Naive thymus-derived CD4-positive, alpha-beta T cell (primary cell): ENCODE measurements at regions not wholly inside any gene's neighbourhood (a gene's known extent, or its start where the extent isn't known, plus 50 kb on each side); places are given as distances from the start of the nearest gene placed in this dataset.
A peak's percentile ranks its signal among the peaks of the same experiment; 100 is the strongest.

Experiments used
- ATAC-seq: fragments of 150-1000 bp; cut with Tn5 transposase; 2 replicates; pipeline ENCODE4 v1.10.0; 2021; ENCODE audit warnings: mild to moderate bottlenecking, moderate library complexity
- CTCF ChIA-PET: fragments of 350-600 bp; sonication (Branson Sonifier 250); formaldehyde crosslinking; loops from one replicate; lab custom pipeline; 2021; ENCODE audit warnings: antibody characterized with exemption; lab: Charles Lee
- POLR2A ChIA-PET: fragments of 350-600 bp; sonication (Branson Sonifier 250); formaldehyde crosslinking; loops from one replicate; lab custom pipeline; 2021; ENCODE audit warnings: antibody characterized with exemption, inconsistent platforms; lab: Charles Lee
- DNase-seq, 9 donors: peaks; one replicate each; pipeline versions ENCODE4 v3.0.0 to v3.0.0-alpha.2; 2020 to 2022; ENCODE audit warnings: mixed read lengths in 1 of 9
- H3K27ac ChIP-seq: one replicate; pipeline ENCODE4 v1.7.0; 2013; ENCODE audit warnings: mild to moderate bottlenecking, low read depth, low read length, moderate library complexity
- H3K27me3 ChIP-seq, 2 donors: one replicate each; pipeline ENCODE4 v1.7.0; 2013; ENCODE audit warnings: low read length in 2 of 2, mild to moderate bottlenecking in 2 of 2, moderate library complexity in 2 of 2; ENCODE audit not compliant: control insufficient read depth in 2 of 2, insufficient read depth in 2 of 2
- H3K36me3 ChIP-seq, 3 experiments: 1 replicate in 2 of 3; 2 replicates in 1 of 3; pipeline ENCODE4 v1.7.0; 2013; ENCODE audit warnings: low read length in 3 of 3, mild to moderate bottlenecking in 3 of 3, moderate library complexity in 1 of 3; ENCODE audit not compliant: insufficient read depth in 3 of 3, control insufficient read depth in 2 of 3
- H3K4me1 ChIP-seq, 2 donors: one replicate each; pipeline ENCODE4 v1.7.0; 2013; ENCODE audit warnings: low read length in 2 of 2, mild to moderate bottlenecking in 2 of 2, moderate library complexity in 1 of 2; ENCODE audit not compliant: control insufficient read depth in 2 of 2, insufficient read depth in 2 of 2
- H3K4me3 ChIP-seq: 2 replicates; pipeline ENCODE4 v1.7.0; 2013; ENCODE audit warnings: mild to moderate bottlenecking, low read length
- H3K9me3 ChIP-seq, 3 experiments: 1 replicate in 2 of 3; 2 replicates in 1 of 3; pipeline ENCODE4 v1.7.0; 2013; ENCODE audit warnings: low read length in 3 of 3; ENCODE audit not compliant: control insufficient read depth in 2 of 3
- H3K27ac Mint-ChIP-seq, 9 donors: one replicate each; pipeline ENCODE4 v1.8.0; 2020 to 2022; ENCODE audit warnings: mixed read lengths in 9 of 9, mild to moderate bottlenecking in 8 of 9, moderate library complexity in 5 of 9, inconsistent platforms in 2 of 9
- H3K27me3 Mint-ChIP-seq, 5 donors: one replicate each; pipeline ENCODE4 v1.8.0; 2021 to 2022; ENCODE audit warnings: mixed read lengths in 5 of 5, mild to moderate bottlenecking in 1 of 5
- H3K36me3 Mint-ChIP-seq, 5 donors: one replicate each; pipeline ENCODE4 v1.8.0; 2020 to 2022; ENCODE audit warnings: mixed read lengths in 5 of 5, mild to moderate bottlenecking in 3 of 5, inconsistent platforms in 1 of 5
- H3K4me1 Mint-ChIP-seq, 7 donors: one replicate each; pipeline ENCODE4 v1.8.0; 2020 to 2022; ENCODE audit warnings: mixed read lengths in 7 of 7, mild to moderate bottlenecking in 3 of 7, inconsistent platforms in 1 of 7
- H3K4me3 Mint-ChIP-seq, 10 donors: one replicate each; pipeline ENCODE4 v1.8.0; 2020 to 2022; ENCODE audit warnings: mild to moderate bottlenecking in 10 of 10, mixed read lengths in 10 of 10, moderate library complexity in 6 of 10, inconsistent platforms in 2 of 10
- H3K9me3 Mint-ChIP-seq, 11 donors: one replicate each; pipeline ENCODE4 v1.8.0; 2020 to 2022; ENCODE audit warnings: mixed read lengths in 11 of 11, mild to moderate bottlenecking in 4 of 11, inconsistent platforms in 1 of 11, moderate library complexity in 1 of 11
- intact Hi-C, 2 donors: fragments of 100-400 bp; cut with micrococcal nuclease; formaldehyde crosslinking; loops; one replicate each; pipeline ENCODE4 v1.15.1; 2023

DNA sequence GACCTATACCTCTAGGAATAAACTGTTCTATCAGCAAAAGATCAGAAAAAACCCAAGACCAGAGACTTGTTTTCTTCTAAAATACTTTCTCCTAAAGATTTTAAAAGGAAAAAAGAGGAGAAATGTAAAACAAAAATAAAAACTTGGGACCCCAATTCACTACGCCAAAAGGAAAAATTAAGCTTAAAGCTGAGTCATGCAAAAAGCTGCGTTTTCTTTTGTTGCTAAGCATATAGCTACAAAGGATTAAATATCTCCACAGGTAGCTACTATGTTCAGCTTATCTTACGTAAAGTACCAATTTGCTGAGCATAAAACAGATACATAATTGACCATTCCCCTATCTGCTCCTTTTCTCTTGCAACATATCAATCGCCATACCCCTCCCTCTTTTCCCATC, 950.0 kb upstream of the NXPH2 start:
- Mint-ChIP-seq H3K27ac (no peak overlapping the region), H3K4me3 (no peak overlapping the region), H3K4me1 (no peaks in the 10 kb centered on the region), H3K27me3 (no peaks in the 10 kb centered on the region), H3K36me3 (no peaks in the 10 kb centered on the region), H3K9me3 (peaks cover 0 to 15% (median 3%) of the 10 kb centered on the region in 11 donors)
- H3K36me3 ChIP-seq, result no peaks in the 10 kb centered on the region
- H3K27ac ChIP-seq, result no peak overlapping the region
- H3K4me3 ChIP-seq, result no peak overlapping the region
- CTCF ChIA-PET, result no interaction called here
- H3K27me3 ChIP-seq, result no peaks in the 10 kb centered on the region
- POLR2A ChIA-PET, result no interaction called here
- no peak for DNase-seq
- no peaks in the 10 kb centered on the region for H3K9me3 ChIP-seq
- no peaks in the 10 kb centered on the region for H3K4me1 ChIP-seq
- intact Hi-C loops, result no loop called here
- ATAC-seq, result no peak

GRCh38 chr2:139721411-139721995, 941.3 kb upstream of the NXPH2 start:
- intact Hi-C loops, result no loop called here
- ChIA-PET CTCF (no interaction called here), POLR2A (no interaction called here)

DNA sequence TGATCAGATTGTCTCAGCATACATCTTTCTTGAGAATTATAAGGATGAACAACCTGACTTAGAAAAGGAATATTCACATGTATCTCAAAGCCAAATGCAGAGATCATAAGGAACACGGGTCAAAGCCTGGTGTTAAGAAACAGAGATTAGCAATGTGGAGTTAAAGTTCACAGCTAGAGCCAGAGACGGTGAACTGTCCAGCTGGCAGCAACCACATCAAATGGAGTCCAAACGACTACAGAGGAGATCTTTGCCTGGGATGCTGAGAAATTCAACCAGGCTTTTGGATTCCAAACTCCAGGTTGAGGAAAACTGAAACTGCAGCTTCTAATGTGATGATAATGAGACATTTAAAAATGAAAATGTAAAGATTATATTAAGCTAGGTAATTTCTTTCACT, 939.9 kb upstream of the NXPH2 start:
- Mint-ChIP-seq H3K27ac (no peak overlapping the region), H3K4me1 (no peaks in the 10 kb centered on the region), H3K27me3 (no peaks in the 10 kb centered on the region), H3K9me3 (peaks cover 7 to 30% (median 17%) of the 10 kb centered on the region in 11 donors), H3K36me3 (no peaks in the 10 kb centered on the region), H3K4me3 (no peak overlapping the region)
- no peaks in the 10 kb centered on the region for H3K9me3 ChIP-seq
- no peak overlapping the region for H3K27ac ChIP-seq
- no peaks in the 10 kb centered on the region for H3K36me3 ChIP-seq
- ATAC-seq (no peak), DNase-seq (no peak)
- intact Hi-C loops, result no loop called here
- H3K4me3 ChIP-seq, result no peak overlapping the region
- CTCF ChIA-PET, result no interaction called here
- H3K4me1 ChIP-seq, result no peaks in the 10 kb centered on the region
- POLR2A ChIA-PET, result no interaction called here
- H3K27me3 ChIP-seq, result no peaks in the 10 kb centered on the region

More at GRCh38 chr2:139721411-139721995, 941.3 kb upstream of the NXPH2 start:
- Histone ChIP-seq H3K27me3 (no peaks in the 10 kb centered on the region), H3K4me1 (no peaks in the 10 kb centered on the region), H3K36me3 (no peaks in the 10 kb centered on the region), H3K9me3 (no peaks in the 10 kb centered on the region), H3K27ac (no peak overlapping the region), H3K4me3 (no peak overlapping the region)
- no peak overlapping the region for H3K4me3 Mint-ChIP-seq
- no peaks in the 10 kb centered on the region for H3K4me1 Mint-ChIP-seq
- peaks cover 7 to 29% (median 17%) of the 10 kb centered on the region in 11 donors for H3K9me3 Mint-ChIP-seq
- ATAC-seq (no peak), DNase-seq (no peak)
- peak overlapping the region in 1 of 9 donors; percentile 69 for H3K27ac Mint-ChIP-seq
- H3K36me3 Mint-ChIP-seq, result no peaks in the 10 kb centered on the region
- no peaks in the 10 kb centered on the region for H3K27me3 Mint-ChIP-seq

DNA sequence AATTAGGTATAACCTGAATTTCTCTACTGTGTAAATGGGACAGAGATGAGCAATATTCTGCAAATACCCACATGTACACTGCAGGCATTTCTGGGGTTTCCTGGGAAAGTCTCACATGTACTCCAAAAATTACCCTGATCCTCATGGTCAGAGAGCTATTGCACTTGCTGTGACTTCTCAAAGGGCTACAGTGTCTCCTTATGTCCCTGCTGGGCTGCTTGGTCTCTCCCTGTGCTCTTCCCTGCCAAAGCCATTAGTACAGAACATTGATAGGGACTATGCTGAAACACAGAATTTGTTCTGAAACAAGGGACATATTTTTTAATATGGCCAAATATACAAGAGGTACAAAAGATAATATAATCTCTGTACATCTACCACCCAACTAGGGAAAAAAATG, 924.4 kb upstream of the NXPH2 start:
- Histone ChIP-seq H3K27me3 (no peaks in the 10 kb centered on the region), H3K4me1 (no peaks in the 10 kb centered on the region), H3K9me3 (no peaks in the 10 kb centered on the region), H3K4me3 (no peak overlapping the region), H3K36me3 (no peaks in the 10 kb centered on the region), H3K27ac (no peak overlapping the region)
- ChIA-PET CTCF (no interaction called here), POLR2A (no interaction called here)
- H3K27ac Mint-ChIP-seq, result no peak overlapping the region
- no peaks in the 10 kb centered on the region for H3K4me1 Mint-ChIP-seq
- intact Hi-C loops, result no loop called here
- peaks cover 0 to 18% (median 3%) of the 10 kb centered on the region in 11 donors for H3K9me3 Mint-ChIP-seq
- DNase-seq, result no peak
- H3K36me3 Mint-ChIP-seq, result no peaks in the 10 kb centered on the region
- no peak for ATAC-seq
- no peak overlapping the region for H3K4me3 Mint-ChIP-seq
- no peaks in the 10 kb centered on the region for H3K27me3 Mint-ChIP-seq

- intact Hi-C loops, result no loop called here
These were observed 914.1 kb upstream of the NXPH2 start for GRCh38 chr2:139694327-139694726.

DNA sequence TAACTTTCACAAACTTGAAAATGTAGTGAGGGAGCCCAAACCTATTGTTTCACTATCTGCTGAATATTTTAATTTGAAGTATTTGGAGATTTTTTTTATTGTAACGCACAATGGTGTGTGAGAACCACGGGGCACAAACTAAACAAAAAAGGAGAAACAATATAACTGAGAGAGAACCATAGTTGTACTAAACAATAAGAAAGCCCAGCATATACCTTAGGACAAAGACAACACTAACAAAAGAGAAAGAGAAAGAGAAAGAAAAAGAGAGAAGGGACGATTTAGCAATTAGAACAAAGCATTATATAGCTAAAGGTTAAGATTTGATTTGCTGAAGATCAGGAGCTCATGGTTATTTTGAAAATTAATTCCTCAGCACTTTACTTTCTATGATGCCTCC, 906.0 kb upstream of the NXPH2 start:
- no peaks in the 10 kb centered on the region for H3K4me1 Mint-ChIP-seq
- no peak for ATAC-seq
- H3K9me3 Mint-ChIP-seq, result peaks cover 0 to 30% (median 6%) of the 10 kb centered on the region in 11 donors
- H3K27me3 ChIP-seq, result no peaks in the 10 kb centered on the region
- no peak overlapping the region for H3K27ac ChIP-seq
- intact Hi-C loops, result no loop called here
- no peak overlapping the region for H3K4me3 Mint-ChIP-seq
- H3K27ac Mint-ChIP-seq, result no peak overlapping the region
- H3K36me3 ChIP-seq, result no peaks in the 10 kb centered on the region
- no peaks in the 10 kb centered on the region for H3K9me3 ChIP-seq
- DNase-seq, result no peak
- ChIA-PET CTCF (no interaction called here), POLR2A (no interaction called here)
- no peak overlapping the region for H3K4me3 ChIP-seq
- H3K4me1 ChIP-seq, result no peaks in the 10 kb centered on the region
- no peaks in the 10 kb centered on the region for H3K27me3 Mint-ChIP-seq
- no peaks in the 10 kb centered on the region for H3K36me3 Mint-ChIP-seq

More at GRCh38 chr2:139694327-139694726, 914.1 kb upstream of the NXPH2 start:
- no peak for DNase-seq
- Histone ChIP-seq H3K36me3 (no peaks in the 10 kb centered on the region), H3K27me3 (no peaks in the 10 kb centered on the region), H3K4me3 (no peak overlapping the region), H3K27ac (no peak overlapping the region), H3K9me3 (no peaks in the 10 kb centered on the region), H3K4me1 (no peaks in the 10 kb centered on the region)
- ChIA-PET CTCF (no interaction called here), POLR2A (no interaction called here)
- Mint-ChIP-seq H3K27ac (no peak overlapping the region), H3K9me3 (peaks cover 0 to 17% (median 4%) of the 10 kb centered on the region in 11 donors), H3K4me1 (no peaks in the 10 kb centered on the region), H3K4me3 (no peak overlapping the region), H3K27me3 (no peaks in the 10 kb centered on the region), H3K36me3 (no peaks in the 10 kb centered on the region)
- ATAC-seq, result no peak
